NCI-H526 treated with DMSO at 0.1 percent for 48 hours (cell line): ENCODE measurements at regions not wholly inside any gene's neighbourhood (a gene's known extent, or its start where the extent isn't known, plus 50 kb on each side); places are given as distances from the start of the nearest gene placed in this dataset.
"Not testable (repeated sequence)": the region's sequence is repeated elsewhere in the genome, so short reads cannot be mapped to it uniquely, and the experiment has no call there.

ENCODE experiments used
- DNase-seq: peaks from one replicate; lab custom pipeline; 2025; lab: John Stamatoyannopoulos, UW

DNA sequence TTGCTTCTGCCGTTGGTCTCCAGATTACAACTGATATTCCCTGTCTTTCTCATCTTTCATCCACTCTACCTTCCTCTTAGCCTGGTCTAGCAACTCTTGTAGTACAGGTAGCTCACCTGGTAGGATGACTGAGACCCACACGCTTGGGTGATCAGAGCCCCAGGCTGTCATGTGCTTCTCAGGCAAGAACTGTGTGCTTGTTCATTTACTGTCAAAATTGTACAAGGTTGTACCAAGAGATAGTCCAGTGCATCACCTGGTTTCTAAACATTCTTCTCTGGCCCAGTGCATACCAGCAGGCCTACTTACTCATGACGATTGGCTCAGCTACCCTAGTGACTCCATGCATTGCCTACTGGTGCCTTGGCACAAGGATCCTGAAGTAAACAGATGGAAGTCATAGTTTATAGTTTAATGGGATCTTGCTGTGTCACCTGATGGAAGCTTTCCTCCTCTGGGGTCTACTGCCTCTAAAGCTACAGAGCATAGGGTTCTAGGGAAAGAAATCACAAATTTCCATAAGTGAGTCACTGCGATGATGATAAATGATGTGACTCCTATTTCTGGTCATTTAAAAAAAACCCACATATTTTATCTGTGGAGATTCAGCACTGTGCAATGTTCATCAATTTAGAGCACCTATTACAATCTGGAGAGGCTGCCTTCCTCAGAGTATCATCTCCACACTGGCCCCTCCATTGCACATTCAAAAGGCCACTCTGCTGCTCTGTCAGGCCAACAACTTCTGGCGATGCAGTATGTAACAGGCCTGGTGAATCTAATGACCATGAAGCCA lies 481.8 kb upstream of the MEIS1 start:
- no peak for DNase-seq

DNA sequence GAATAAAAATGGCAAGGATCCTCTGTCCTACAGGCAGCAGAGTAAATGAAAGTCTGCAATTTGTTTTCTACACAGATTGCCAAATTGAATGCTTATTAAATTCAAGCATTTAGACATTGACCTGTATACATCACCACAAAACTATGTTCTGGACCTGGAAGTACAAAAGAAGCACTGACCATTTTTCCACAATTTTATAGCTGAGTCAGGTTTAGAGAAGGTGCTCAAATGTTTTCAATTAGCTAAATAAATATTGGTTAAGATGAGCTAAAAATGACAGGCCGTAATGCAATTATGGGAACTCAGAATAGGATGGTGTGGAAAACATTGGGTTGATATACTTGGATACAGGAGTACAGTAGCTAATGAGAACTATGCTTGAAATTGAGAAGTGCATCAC lies 490.7 kb upstream of the MEIS1 start:
- no peak for DNase-seq

DNA sequence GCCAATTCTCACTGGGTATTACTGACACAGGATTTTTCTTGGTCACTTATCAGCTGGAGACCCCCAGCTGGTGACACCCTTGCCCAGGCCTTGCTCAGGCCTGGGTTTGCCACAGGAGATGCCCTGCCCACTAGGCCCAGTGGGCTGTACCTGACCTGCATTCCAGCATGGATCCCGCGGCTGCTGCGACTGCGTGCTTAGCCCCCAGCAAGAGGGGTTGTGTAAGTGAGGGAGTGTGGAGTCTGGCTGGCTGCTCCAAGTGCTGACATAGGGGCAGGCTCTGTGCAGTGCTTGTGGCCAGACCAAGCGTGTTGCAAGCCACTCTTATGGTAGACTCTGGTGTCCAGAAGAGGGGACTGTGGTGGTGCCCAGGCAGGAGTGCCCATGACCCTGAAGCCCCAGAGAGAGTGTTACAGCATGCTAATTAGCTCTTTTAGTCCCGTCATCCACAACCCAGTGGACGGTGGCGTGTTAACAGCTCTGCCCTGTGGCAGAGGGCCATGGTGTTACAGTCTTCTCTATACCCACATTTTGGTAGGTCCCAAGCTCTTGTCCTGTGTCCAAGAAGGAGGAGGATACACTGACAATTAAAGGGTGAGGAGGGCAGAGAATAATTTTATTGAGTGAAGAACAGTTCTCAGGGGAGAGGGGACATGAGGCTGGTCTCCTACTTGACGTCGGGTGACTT lies 491.7 kb upstream of the MEIS1 start:
- DNase-seq: no peak

- DNase-seq: no peak
Observed at GRCh38 chr2:65940856-65941255, 494.1 kb upstream of the MEIS1 start.

DNA sequence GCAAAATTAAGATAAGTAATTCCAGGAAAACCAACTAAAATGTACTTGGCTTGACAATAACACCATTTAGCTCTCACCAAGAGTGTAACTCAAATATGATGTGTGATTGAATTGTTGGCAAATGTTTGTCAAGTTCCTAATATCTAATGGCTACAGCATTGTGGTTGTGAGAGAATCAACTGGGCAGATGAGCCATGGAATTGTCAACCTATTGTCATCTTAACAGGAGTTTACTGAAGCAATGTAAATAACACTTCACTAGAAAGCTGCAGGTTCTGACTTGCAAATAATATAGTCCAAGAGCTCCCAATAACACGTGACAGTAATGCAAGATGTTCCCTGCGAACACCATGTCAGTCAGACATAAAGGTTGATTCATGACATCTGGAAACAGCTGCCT lies 495.2 kb upstream of the MEIS1 start:
- no peak for DNase-seq

- no peak for DNase-seq
Observed at GRCh38 chr2:65937379-65938160, 497.4 kb upstream of the MEIS1 start.

GRCh38 chr2:65934992-65935629 lies 499.8 kb upstream of the MEIS1 start:
- DNase-seq: no peak

DNA sequence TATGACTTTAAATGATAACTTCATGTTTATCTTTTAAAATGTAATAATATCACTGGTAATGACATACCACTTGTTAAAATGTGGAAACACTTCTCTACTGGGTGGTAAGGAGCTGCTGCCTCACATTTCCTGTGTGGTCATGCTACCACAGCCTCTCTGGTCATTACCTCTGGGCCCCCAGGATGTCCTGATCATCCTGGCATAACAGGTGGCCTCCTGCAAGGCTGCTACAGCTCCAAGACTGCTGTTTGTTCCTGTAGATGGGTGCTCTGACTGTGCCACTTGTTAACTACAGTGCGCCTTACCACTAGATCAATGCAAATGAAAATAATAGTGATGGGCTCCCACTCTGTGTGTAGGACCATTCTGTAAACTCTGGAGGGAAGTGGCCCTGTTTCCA lies 500.2 kb upstream of the SPRED2 start:
- DNase-seq: no peak

- DNase-seq: no peak
Observed at GRCh38 chr2:65931056-65931455, 498.7 kb upstream of the SPRED2 start.

DNA sequence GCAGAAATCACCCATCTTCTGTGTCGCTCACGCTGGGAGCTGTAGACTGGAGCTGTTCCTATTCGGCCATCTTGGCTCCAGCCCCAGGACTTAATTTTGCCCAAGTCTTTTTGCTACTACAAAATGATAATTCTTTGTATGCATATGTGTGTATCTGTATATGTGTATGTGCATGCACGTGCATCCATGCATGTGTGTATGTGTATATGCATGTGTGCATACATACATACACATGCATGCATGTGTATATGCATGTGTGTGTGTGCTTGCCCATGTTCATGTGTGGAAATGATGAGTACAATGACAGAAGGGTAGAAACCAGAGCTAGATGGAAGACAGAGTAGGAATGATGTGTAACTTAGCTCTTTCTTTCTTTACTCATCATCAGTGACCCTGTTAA lies 497.9 kb upstream of the SPRED2 start:
- no peak for DNase-seq

DNA sequence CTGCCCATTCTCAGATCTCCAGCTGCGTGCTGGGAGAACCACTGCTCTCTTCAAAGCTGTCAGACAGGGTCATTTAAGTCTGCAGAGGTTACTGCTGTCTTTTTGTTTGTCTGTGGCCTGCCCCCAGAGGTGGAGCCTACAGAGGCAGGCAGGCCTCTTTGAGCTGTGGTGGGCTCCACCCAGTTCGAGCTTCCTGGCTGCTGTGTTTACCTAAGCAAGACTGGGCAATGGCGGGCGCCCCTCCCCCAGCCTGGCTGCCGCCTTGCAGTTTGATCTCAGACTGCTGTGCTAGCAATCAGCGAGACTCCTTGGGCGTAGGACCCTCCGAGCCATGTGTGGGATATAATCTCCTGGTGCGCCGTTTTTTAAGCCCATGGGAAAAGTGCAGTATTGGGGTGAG lies 497.3 kb upstream of the SPRED2 start:
- not testable (repeated sequence) for DNase-seq

DNA sequence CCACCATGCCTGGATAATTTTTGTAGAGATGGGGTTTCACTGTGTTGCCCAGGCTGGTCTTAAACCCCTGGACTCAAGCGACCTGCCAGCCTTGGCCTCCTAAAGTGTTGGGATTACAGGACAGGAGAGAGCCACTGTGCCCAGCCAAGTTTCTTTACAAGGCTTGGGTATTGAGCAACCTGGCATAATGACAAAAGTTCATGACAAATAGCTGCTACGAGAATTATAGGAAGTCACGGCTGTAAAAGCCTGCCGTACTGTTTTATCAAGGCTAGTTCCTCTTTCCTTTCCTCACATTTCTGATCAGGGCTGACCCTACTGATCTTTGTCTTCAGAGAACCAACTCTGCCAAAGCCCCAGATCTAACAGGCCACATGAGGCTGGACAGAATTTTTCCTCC lies 490.4 kb upstream of the SPRED2 start:
- no peak for DNase-seq

- DNase-seq: no peak
Observed at GRCh38 chr2:65922030-65922429, 489.6 kb upstream of the SPRED2 start.

DNA sequence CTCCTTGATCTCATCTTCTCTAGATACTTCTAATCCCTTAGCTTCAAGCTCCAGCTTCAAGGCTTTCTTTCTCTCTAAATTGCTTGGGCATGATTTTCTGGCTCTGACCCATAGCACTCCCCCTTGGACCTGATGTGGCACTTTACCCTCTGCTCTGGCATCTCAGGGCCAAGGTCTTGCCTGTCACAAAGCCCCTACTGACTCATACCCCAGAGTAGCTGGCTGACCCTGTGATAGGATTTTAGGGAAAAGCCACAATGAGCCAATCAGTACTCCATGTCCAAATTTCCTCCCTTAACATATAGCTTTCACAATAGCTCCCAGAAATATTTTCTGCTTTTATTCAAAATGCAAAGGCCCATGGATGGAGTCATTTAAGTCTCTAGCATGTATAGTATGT lies 488.7 kb upstream of the SPRED2 start:
- DNase-seq: no peak

GRCh38 chr2:65920659-65921058 lies 488.3 kb upstream of the SPRED2 start:
- no peak for DNase-seq

GRCh38 chr2:65919550-65920188 lies 487.3 kb upstream of the SPRED2 start:
- no peak for DNase-seq

GRCh38 chr2:65918760-65919187 lies 486.4 kb upstream of the SPRED2 start:
- no peak for DNase-seq

GRCh38 chr2:65917986-65918385 lies 485.6 kb upstream of the SPRED2 start:
- no peak for DNase-seq

- DNase-seq: no peak
Observed at GRCh38 chr2:65916785-65917295, 484.4 kb upstream of the SPRED2 start.

DNA sequence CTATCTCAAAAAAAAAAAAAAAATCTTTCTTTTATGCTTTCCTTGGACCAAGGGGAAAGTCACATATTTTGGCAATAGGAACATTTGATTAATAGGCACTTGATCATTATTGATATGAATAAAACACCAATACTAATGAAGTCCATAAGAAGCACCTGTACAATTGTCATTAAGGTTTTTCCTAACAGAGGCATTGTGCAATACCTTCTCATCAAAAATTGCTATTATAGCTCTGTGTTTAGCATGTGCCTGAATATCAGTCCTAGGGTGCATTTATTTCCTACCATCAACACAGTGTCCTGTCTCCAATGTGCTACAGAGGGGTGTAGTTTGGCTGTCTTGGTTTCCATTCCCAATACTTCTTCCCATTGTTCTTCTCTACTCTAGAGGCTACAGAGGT lies 483.8 kb upstream of the SPRED2 start:
- DNase-seq: no peak

DNA sequence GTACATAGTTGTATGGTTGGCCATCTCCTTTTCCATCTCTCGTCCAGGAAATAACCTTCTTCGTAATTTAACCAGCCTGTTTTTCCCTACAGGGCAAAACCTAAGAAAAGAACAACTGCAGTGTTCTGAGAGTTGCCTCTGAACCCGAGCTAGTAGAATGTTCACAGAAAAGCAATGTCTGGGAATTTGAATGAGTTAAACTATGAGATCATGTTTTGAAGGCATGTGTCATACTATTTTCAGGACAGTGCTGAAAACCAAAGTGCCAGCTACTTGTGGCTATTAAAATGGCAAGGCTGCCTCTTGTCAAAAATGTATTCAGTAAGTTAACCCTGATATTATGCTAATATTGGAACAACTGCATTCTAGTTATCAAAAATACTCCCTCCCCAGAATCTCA lies 482.9 kb upstream of the SPRED2 start:
- DNase-seq: no peak
